OCI-LY7 (cell line): ENCODE measurements at regions not wholly inside any gene's neighbourhood (a gene's known extent, or its start where the extent isn't known, plus 50 kb on each side); places are given as distances from the start of the nearest gene placed in this dataset.

Experiments
- BruUV-seq: library from RNA; stranded (reverse); fragments of 400-500 nt; replicated peaks from 2 replicates; lab custom pipeline; 2021; lab: Mats Ljungman, UMichigan
- CTCF ChIA-PET: fragments of 300-600 bp; sonication (Branson Sonifier 250); formaldehyde crosslinking; loops from one replicate; lab custom pipeline; 2022; ENCODE audit warnings: antibody characterized with exemption; ENCODE audit not compliant: unreplicated experiment; lab: Charles Lee
- POLR2A ChIA-PET: fragments of 300-600 bp; sonication (Branson Sonifier 250); formaldehyde crosslinking; loops from one replicate; lab custom pipeline; 2022; ENCODE audit warnings: antibody characterized with exemption; lab: Charles Lee
- DNase-seq: peaks from one replicate; pipeline ENCODE4 v3.0.0-alpha.2; 2015; ENCODE audit warnings: low spot score
- H2AFZ ChIP-seq: fragments of 200-600 bp; sonication (generic), shearing (Covaris generic); 2 replicates; pipeline ENCODE4 v1.6.1; 2014; ENCODE audit warnings: mild to moderate bottlenecking, antibody characterized with exemption, low read length, moderate library complexity
- H3K27ac ChIP-seq: fragments of 200-600 bp; sonication (generic); 2 replicates; pipeline ENCODE4 v1.5.1; 2014; ENCODE audit warnings: mixed run types, low read depth, mild to moderate bottlenecking, moderate library complexity, low read length, inconsistent platforms; ENCODE audit not compliant: poor library complexity, severe bottlenecking
- H3K36me3 ChIP-seq: fragments of 200-600 bp; sonication (generic); 2 replicates; pipeline ENCODE4 v1.6.1; 2014; ENCODE audit warnings: mild to moderate bottlenecking, antibody characterized with exemption, low read length, moderate library complexity, mixed read lengths; ENCODE audit not compliant: insufficient read depth
- H3K4me1 ChIP-seq: fragments of 200-600 bp; sonication (generic); 2 replicates; pipeline ENCODE4 v1.5.1; 2014; ENCODE audit warnings: mild to moderate bottlenecking, low read length; ENCODE audit not compliant: insufficient read depth, poor library complexity, severe bottlenecking
- H3K4me2 ChIP-seq: fragments of 200-600 bp; sonication (generic); 2 replicates; pipeline ENCODE4 v1.6.1; 2014; ENCODE audit warnings: mild to moderate bottlenecking, low read length
- H3K4me3 ChIP-seq: fragments of 200-600 bp; sonication (generic); 2 replicates; pipeline ENCODE4 v1.5.1; 2014; ENCODE audit warnings: mild to moderate bottlenecking, low read depth, low read length; ENCODE audit not compliant: poor library complexity, severe bottlenecking
- H3K79me2 ChIP-seq: fragments of 200-600 bp; sonication (generic); 2 replicates; pipeline ENCODE4 v1.6.1; 2016; ENCODE audit warnings: low read depth, mild to moderate bottlenecking, low read length, moderate library complexity, mixed read lengths; ENCODE audit not compliant: insufficient read depth
- H3K9me2 ChIP-seq: fragments of 200-600 bp; sonication (generic); 2 replicates; pipeline ENCODE4 v1.6.1; 2016; ENCODE audit warnings: mild to moderate bottlenecking, low read length, mixed read lengths; ENCODE audit not compliant: insufficient read depth
- H3K9me3 ChIP-seq: fragments of 200-600 bp; sonication (generic); 2 replicates; pipeline ENCODE4 v1.6.1; 2014; ENCODE audit warnings: mild to moderate bottlenecking, mixed run types, low read length, mixed read lengths
- H4K20me1 ChIP-seq: fragments of 200-600 bp; sonication (generic); 2 replicates; pipeline ENCODE4 v1.6.1; 2014; ENCODE audit warnings: mild to moderate bottlenecking, antibody characterized with exemption, low read length, moderate library complexity, mixed read lengths; ENCODE audit not compliant: insufficient read depth
- EZH2phosphoT487 ChIP-seq: fragments of 200-600 bp; sonication (generic); IDR thresholded peaks from 2 replicates; pipeline ENCODE4 v1.6.1; 2018; ENCODE audit warnings: low read depth, borderline replicate concordance, mild to moderate bottlenecking, mixed run types, antibody characterized with exemption, low read length, moderate library complexity, mixed read lengths
- intact Hi-C: fragments of 100-400 bp; cut with micrococcal nuclease; formaldehyde crosslinking; loops from one replicate; pipeline ENCODE4 v1.10.0; 2022; ENCODE audit not compliant: unreplicated experiment
- TF ChIP-seq, protein P1 (sequence below): fragments of 200-600 bp; sonication (generic); conservative IDR thresholded peaks from 2 replicates; pipeline ENCODE4 v1.5.1; 2014; ENCODE audit warnings: mild to moderate bottlenecking, antibody characterized with exemption, low read length, moderate library complexity, mixed read lengths

GRCh38 chr2:153308466-153308865 lies 170.1 kb downstream of the RPRM start:
- intact Hi-C loops, result no loop called here
- H3K4me3 ChIP-seq, result no peak overlapping the region

GRCh38 chr2:153307223-153307622 lies 171.3 kb downstream of the RPRM start:
- H4K20me1 ChIP-seq, result no peaks in the 10 kb centered on the region
- TF ChIP-seq EZH2phosphoT487, result no peak
- TF ChIP-seq, protein P1, sequence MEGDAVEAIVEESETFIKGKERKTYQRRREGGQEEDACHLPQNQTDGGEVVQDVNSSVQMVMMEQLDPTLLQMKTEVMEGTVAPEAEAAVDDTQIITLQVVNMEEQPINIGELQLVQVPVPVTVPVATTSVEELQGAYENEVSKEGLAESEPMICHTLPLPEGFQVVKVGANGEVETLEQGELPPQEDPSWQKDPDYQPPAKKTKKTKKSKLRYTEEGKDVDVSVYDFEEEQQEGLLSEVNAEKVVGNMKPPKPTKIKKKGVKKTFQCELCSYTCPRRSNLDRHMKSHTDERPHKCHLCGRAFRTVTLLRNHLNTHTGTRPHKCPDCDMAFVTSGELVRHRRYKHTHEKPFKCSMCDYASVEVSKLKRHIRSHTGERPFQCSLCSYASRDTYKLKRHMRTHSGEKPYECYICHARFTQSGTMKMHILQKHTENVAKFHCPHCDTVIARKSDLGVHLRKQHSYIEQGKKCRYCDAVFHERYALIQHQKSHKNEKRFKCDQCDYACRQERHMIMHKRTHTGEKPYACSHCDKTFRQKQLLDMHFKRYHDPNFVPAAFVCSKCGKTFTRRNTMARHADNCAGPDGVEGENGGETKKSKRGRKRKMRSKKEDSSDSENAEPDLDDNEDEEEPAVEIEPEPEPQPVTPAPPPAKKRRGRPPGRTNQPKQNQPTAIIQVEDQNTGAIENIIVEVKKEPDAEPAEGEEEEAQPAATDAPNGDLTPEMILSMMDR, result no peak
- no peaks in the 10 kb centered on the region for H3K9me2 ChIP-seq
- H3K4me3 ChIP-seq, result no peak overlapping the region
- CTCF ChIA-PET, result no interaction called here
- POLR2A ChIA-PET, result interaction anchor here (0.9 kb wide), 1 partner anchor 14 kb away, joined by 4 read pairs; no protein-coding TSS in a partner anchor
- intact Hi-C loops, result no loop called here
- H3K9me3 ChIP-seq, result no peaks in the 10 kb centered on the region
- H3K4me2 ChIP-seq, result no peak overlapping the region
- no peak for DNase-seq
- H3K4me1 ChIP-seq, result no peaks in the 10 kb centered on the region
- H2AFZ ChIP-seq, result no peak overlapping the region
- H3K27ac ChIP-seq, result no peak overlapping the region
- no peaks in the 10 kb centered on the region for H3K36me3 ChIP-seq
- no peaks in the 10 kb centered on the region for H3K79me2 ChIP-seq
- no TSS peak for BruUV-seq

More at GRCh38 chr2:153308466-153308865, 170.1 kb downstream of the RPRM start:
- Histone ChIP-seq H3K9me3 (no peaks in the 10 kb centered on the region), H3K4me2 (no peak overlapping the region), H3K27ac (no peak overlapping the region), H3K9me2 (no peaks in the 10 kb centered on the region), H3K36me3 (no peaks in the 10 kb centered on the region), H3K79me2 (no peaks in the 10 kb centered on the region), H4K20me1 (no peaks in the 10 kb centered on the region), H2AFZ (no peak overlapping the region), H3K4me1 (no peaks in the 10 kb centered on the region)
- no TSS peak for BruUV-seq
- no peak for DNase-seq
- TF ChIP-seq, protein P1, result no peak
- no peak for TF ChIP-seq EZH2phosphoT487
- POLR2A ChIA-PET, result interaction anchor here (0.6 kb wide), 1 partner anchor 128 kb away, joined by 5 read pairs; no protein-coding TSS in a partner anchor
- CTCF ChIA-PET, result no interaction called here

DNA sequence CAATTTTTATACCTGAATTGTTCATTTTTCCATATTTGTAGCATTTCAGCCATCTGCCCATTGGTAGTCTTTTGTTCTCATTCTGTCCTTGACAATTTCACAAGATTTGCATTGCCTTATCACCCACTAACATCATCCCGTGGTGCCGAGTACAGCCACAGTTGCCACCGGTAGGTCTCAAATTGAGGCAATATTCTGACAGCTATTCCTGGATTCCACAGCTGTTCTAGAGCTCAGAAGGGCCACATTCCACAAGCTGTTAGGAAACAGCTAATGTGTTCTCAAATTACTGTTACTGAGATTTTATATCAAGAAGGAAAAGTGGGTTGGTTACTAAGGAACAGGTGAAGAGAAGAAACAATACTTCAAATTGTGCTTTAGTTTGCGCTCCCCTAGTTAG lies 178.8 kb downstream of the RPRM start:
- no peak overlapping the region for H3K4me3 ChIP-seq
- TF ChIP-seq EZH2phosphoT487, result no peak
- TF ChIP-seq, protein P1, result no peak
- POLR2A ChIA-PET, result no interaction called here
- no peak overlapping the region for H2AFZ ChIP-seq
- no peak for DNase-seq
- H3K27ac ChIP-seq, result no peak overlapping the region
- H3K79me2 ChIP-seq, result no peaks in the 10 kb centered on the region
- no TSS peak for BruUV-seq
- no peak overlapping the region for H3K4me2 ChIP-seq
- intact Hi-C loops, result no loop called here
- no peaks in the 10 kb centered on the region for H4K20me1 ChIP-seq
- H3K9me3 ChIP-seq, result no peaks in the 10 kb centered on the region
- no peaks in the 10 kb centered on the region for H3K9me2 ChIP-seq
- CTCF ChIA-PET, result no interaction called here
- no peaks in the 10 kb centered on the region for H3K36me3 ChIP-seq
- H3K4me1 ChIP-seq, result no peaks in the 10 kb centered on the region
